IMR-90 (cell line): ENCODE measurements at regions not wholly inside any gene's neighbourhood (a gene's known extent, or its start where the extent isn't known, plus 50 kb on each side); places are given as distances from the start of the nearest gene placed in this dataset.
A peak's percentile ranks its signal among the peaks of the same experiment; 100 is the strongest.

Experiments
- ATAC-seq: fragments of 200-7000 bp; cut with Tn5 transposase; 2 replicates; pipeline ENCODE4 v1.9.1; 2020; ENCODE audit warnings: low read depth, mild to moderate bottlenecking, moderate library complexity
- BruUV-seq: library from RNA; stranded (reverse); fragments of 400-500 nt; replicated peaks from 2 replicates; lab custom pipeline; 2021; lab: Mats Ljungman, UMichigan
- CTCF ChIA-PET: fragments of 300-600 bp; formaldehyde crosslinking; extraction: SDS; loops from one replicate; lab custom pipeline; 2021; ENCODE audit warnings: antibody characterized with exemption; lab: Yijun Ruan, JAX
- POLR2A ChIA-PET: fragments of 300-600 bp; sonication (Branson Sonifier 250); formaldehyde crosslinking; loops from one replicate; lab custom pipeline; 2022; ENCODE audit warnings: antibody characterized with exemption; ENCODE audit not compliant: unreplicated experiment; lab: Charles Lee
- DNase-seq: peaks from one replicate; pipeline ENCODE4 v3.0.0; 2013
- H2AFZ ChIP-seq: replicated peaks from 2 replicates; pipeline ENCODE3; 2013; ENCODE audit warnings: low read length, mild to moderate bottlenecking; ENCODE audit not compliant: poor library complexity
- H2AK5ac ChIP-seq: 2 replicates; pipeline ENCODE4 v1.6.1; 2013; ENCODE audit warnings: low read depth, low read length, inconsistent platforms
- H2AK9ac ChIP-seq: replicated peaks from 2 replicates; pipeline ENCODE3; 2013; ENCODE audit warnings: mild to moderate bottlenecking, low read depth, low read length, moderate library complexity; ENCODE audit not compliant: poor library complexity
- H2BK120ac ChIP-seq: 2 replicates; pipeline ENCODE4 v1.6.1; 2013; ENCODE audit warnings: low read depth, low read length, inconsistent platforms
- H2BK15ac ChIP-seq: 3 replicates; pipeline ENCODE4 v1.6.1; 2013; ENCODE audit warnings: low read depth, low read length, inconsistent platforms
- H2BK20ac ChIP-seq: 2 replicates; pipeline ENCODE4 v1.6.1; 2013; ENCODE audit warnings: low read depth, mild to moderate bottlenecking, inconsistent platforms, low read length, moderate library complexity
- H2BK5ac ChIP-seq: 2 replicates; pipeline ENCODE4 v1.6.1; 2013; ENCODE audit warnings: mild to moderate bottlenecking, low read depth, low read length, inconsistent platforms; ENCODE audit not compliant: poor library complexity, severe bottlenecking
- H3K14ac ChIP-seq: replicated peaks from 2 replicates; pipeline ENCODE4 v1.6.1; 2013; ENCODE audit warnings: low read depth, low read length, inconsistent platforms
- H3K18ac ChIP-seq: 2 replicates; pipeline ENCODE4 v1.6.1; 2013; ENCODE audit warnings: low read depth, low read length, control low read depth
- H3K23ac ChIP-seq: 2 replicates; pipeline ENCODE4 v1.6.1; 2013; ENCODE audit warnings: low read depth, low read length, inconsistent platforms
- H3K27ac ChIP-seq: 2 replicates; pipeline ENCODE4 v1.5.1; 2013; ENCODE audit warnings: mild to moderate bottlenecking, control low read depth, low read length; ENCODE audit not compliant: insufficient read depth
- H3K27me3 ChIP-seq: 2 replicates; pipeline ENCODE4 v1.6.1; 2013; ENCODE audit warnings: low read length; ENCODE audit not compliant: control insufficient read depth, insufficient read depth
- H3K36me3 ChIP-seq: 2 replicates; pipeline ENCODE4 v1.6.1; 2013; ENCODE audit warnings: low read length, mixed read lengths; ENCODE audit not compliant: control insufficient read depth, insufficient read depth
- H3K4ac ChIP-seq: 2 replicates; pipeline ENCODE4 v1.6.1; 2013; ENCODE audit warnings: low read depth, low read length, inconsistent platforms
- H3K4me1 ChIP-seq: 2 replicates; pipeline ENCODE4 v1.6.1; 2013; ENCODE audit warnings: low read length, mixed read lengths; ENCODE audit not compliant: control insufficient read depth, insufficient read depth
- H3K4me2 ChIP-seq: 2 replicates; pipeline ENCODE4 v1.6.1; 2013; ENCODE audit warnings: low read depth, mild to moderate bottlenecking, control low read depth, low read length, moderate library complexity
- H3K4me3 ChIP-seq: 2 replicates; pipeline ENCODE4 v1.5.1; 2013; ENCODE audit warnings: low read depth, mild to moderate bottlenecking, control low read depth, low read length, moderate library complexity; ENCODE audit not compliant: insufficient read depth
- H3K56ac ChIP-seq: 2 replicates; pipeline ENCODE4 v1.6.1; 2013; ENCODE audit warnings: low read length, inconsistent platforms; ENCODE audit not compliant: insufficient read depth; ENCODE audit errors: extremely low read depth
- H3K79me1 ChIP-seq, 2 experiments: 2 replicates each; pipeline ENCODE4 v1.6.1; 2013; ENCODE audit warnings: low read length in 2 of 2, inconsistent platforms in 1 of 2, low read depth in 1 of 2
- H3K9ac ChIP-seq: 2 replicates; pipeline ENCODE4 v1.6.1; 2013; ENCODE audit warnings: low read depth, low read length, control low read depth
- H3K9me1 ChIP-seq: 2 replicates; pipeline ENCODE4 v1.6.1; 2013; ENCODE audit warnings: low read length, inconsistent platforms; ENCODE audit not compliant: insufficient read depth
- H3K9me3 ChIP-seq: 2 replicates; pipeline ENCODE4 v1.6.1; 2013; ENCODE audit warnings: low read length; ENCODE audit not compliant: control insufficient read depth, insufficient read depth
- H4K20me1 ChIP-seq: 2 replicates; pipeline ENCODE4 v1.6.1; 2013; ENCODE audit warnings: low read length, inconsistent platforms; ENCODE audit not compliant: insufficient read depth
- H4K5ac ChIP-seq: 2 replicates; pipeline ENCODE4 v1.6.1; 2013; ENCODE audit warnings: mild to moderate bottlenecking, low read depth, low read length, control low read depth
- H4K8ac ChIP-seq, 2 experiments: 2 replicates each; pipeline ENCODE4 v1.6.1; 2013; ENCODE audit warnings: low read depth in 2 of 2, low read length in 2 of 2, control low read depth in 1 of 2, inconsistent platforms in 1 of 2
- H4K91ac ChIP-seq: 2 replicates; pipeline ENCODE4 v1.6.1; 2013; ENCODE audit warnings: low read depth, low read length, inconsistent platforms; ENCODE audit not compliant: insufficient read depth
- CEBPB ChIP-seq: IDR thresholded peaks from 2 replicates; pipeline ENCODE4 v1.6.1; 2012; ENCODE audit warnings: low read depth, low read length, improper control_type of control experiment
- FOS ChIP-seq: fragments of 150-350 bp; IDR thresholded peaks from 2 replicates; pipeline ENCODE4 v1.6.1; 2016; ENCODE audit warnings: low read depth, low read length
- MAZ ChIP-seq: IDR thresholded peaks from 2 replicates; pipeline ENCODE4 v1.6.1; 2012; ENCODE audit warnings: low read depth, mild to moderate bottlenecking, low read length, improper control_type of control experiment, moderate library complexity, borderline replicate concordance
- MXI1 ChIP-seq: IDR thresholded peaks from 2 replicates; pipeline ENCODE4 v1.6.1; 2012; ENCODE audit warnings: low read depth, mild to moderate bottlenecking, low read length, moderate library complexity, borderline replicate concordance
- NFE2L2 ChIP-seq: fragments of 150-350 bp; IDR thresholded peaks from 2 replicates; pipeline ENCODE4 v1.6.1; 2016; ENCODE audit warnings: low read depth, mild to moderate bottlenecking, low read length
- RFX5 ChIP-seq: IDR thresholded peaks from 2 replicates; pipeline ENCODE4 v1.8.0; 2012; ENCODE audit warnings: low read depth, mild to moderate bottlenecking, low read length, moderate library complexity
- WGBS, 2 experiments: methylation state at CpG; one replicate each; pipeline versions ENCODE4 v1.1.5 to v1.1.7; 2013; ENCODE audit warnings: missing lambda C conversion rate in 2 of 2; ENCODE audit not compliant: insufficient read length in 1 of 2; ENCODE audit errors: extremely low coverage in 2 of 2; 5-methylcytosine and 5-hydroxymethylcytosine counted together
- dilution Hi-C: fragments of 300-500 bp; cut with HindIII; formaldehyde crosslinking; loops from one replicate; pipeline ENCODE4 v1.14.3; 2018; ENCODE audit warnings: low sequenced_read_pairs; ENCODE audit not compliant: unreplicated experiment
- in situ Hi-C: fragments of 300-500 bp; cut with MboI; formaldehyde crosslinking; loops from 3 replicates; pipeline ENCODE4 v1.14.3; 2019; ENCODE audit warnings: low sequenced_read_pairs, inconsistent platforms, mixed read lengths
- intact Hi-C: fragments of 100-400 bp; cut with micrococcal nuclease; formaldehyde crosslinking; loops from 2 replicates; pipeline ENCODE4 v1.10.0; 2022
- TF ChIP-seq, protein P1 (sequence below): fragments of 150-350 bp; IDR thresholded peaks from 2 replicates; pipeline ENCODE4 v1.6.1; 2016; ENCODE audit warnings: low read depth, mild to moderate bottlenecking, low read length, moderate library complexity, borderline replicate concordance

- H2BK15ac ChIP-seq = peak overlapping the region; percentile 94
- peak overlapping the region; percentile 89 for H2BK5ac ChIP-seq
- intact Hi-C loops (no loop called here), in situ Hi-C loops (no loop called here), dilution Hi-C loops (no loop called here)
- TF ChIP-seq, protein P1, sequence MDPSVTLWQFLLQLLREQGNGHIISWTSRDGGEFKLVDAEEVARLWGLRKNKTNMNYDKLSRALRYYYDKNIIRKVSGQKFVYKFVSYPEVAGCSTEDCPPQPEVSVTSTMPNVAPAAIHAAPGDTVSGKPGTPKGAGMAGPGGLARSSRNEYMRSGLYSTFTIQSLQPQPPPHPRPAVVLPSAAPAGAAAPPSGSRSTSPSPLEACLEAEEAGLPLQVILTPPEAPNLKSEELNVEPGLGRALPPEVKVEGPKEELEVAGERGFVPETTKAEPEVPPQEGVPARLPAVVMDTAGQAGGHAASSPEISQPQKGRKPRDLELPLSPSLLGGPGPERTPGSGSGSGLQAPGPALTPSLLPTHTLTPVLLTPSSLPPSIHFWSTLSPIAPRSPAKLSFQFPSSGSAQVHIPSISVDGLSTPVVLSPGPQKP = no peak
- TF ChIP-seq NFE2L2 (no peak), RFX5 (no peak), CEBPB (no peak), MAZ (no peak), MXI1 (no peak), FOS (no peak)
- peak overlapping the region; percentile 99 for H2BK20ac ChIP-seq
- peak overlapping the region; percentile 92 for H2AFZ ChIP-seq
- ATAC-seq = peak; percentile 22
- peak overlapping the region; percentile 97 for H3K14ac ChIP-seq
- no peaks in the 10 kb centered on the region for H3K27me3 ChIP-seq
- H4K5ac ChIP-seq = peak overlapping the region; percentile 70; the same call in 1 of the 2 replicates
- H3K4me1 ChIP-seq = peaks cover 21% of the 10 kb centered on the region
- H3K56ac ChIP-seq = peak overlapping the region; percentile 48
- H3K9ac ChIP-seq = peak overlapping the region; percentile 42; the same call in 1 of the 2 replicates
- ChIA-PET CTCF (interaction anchor here (0.6 kb wide), 1 partner anchor 220 kb away, joined by 3 read pairs; no protein-coding TSS in a partner anchor), POLR2A (no interaction called here)
- peak overlapping the region; percentile 48 for H3K18ac ChIP-seq
- peaks cover 14% of the 10 kb centered on the region for H3K9me1 ChIP-seq
- peak overlapping the region; percentile 98 for H2AK9ac ChIP-seq
- H2BK120ac ChIP-seq = peak overlapping the region; percentile 99
- peak overlapping the region; percentile 96 for H2AK5ac ChIP-seq
- BruUV-seq = no TSS peak
- no peaks in the 10 kb centered on the region for H3K36me3 ChIP-seq
- H3K4me2 ChIP-seq = peak overlapping the region; percentile 44
- H3K79me1 ChIP-seq = no peaks in the 10 kb centered on the region
- WGBS, 2 experiments = 20% methylated on average over 1 of the region's 7 CpGs; no CpG with 5 or more reads in 1 of the 2 experiments
- DNase-seq = no peak
- peak overlapping the region; percentile 84 to 99 for H4K8ac ChIP-seq
- H3K4me3 ChIP-seq = no peak overlapping the region
- peak overlapping the region; percentile 96 for H4K91ac ChIP-seq
- H3K23ac ChIP-seq = peak overlapping the region; percentile 76
- H3K9me3 ChIP-seq = no peaks in the 10 kb centered on the region
- peak overlapping the region; percentile 93 for H3K4ac ChIP-seq
- H4K20me1 ChIP-seq = no peaks in the 10 kb centered on the region
- H3K27ac ChIP-seq = peak overlapping the region; percentile 69
These were observed 94.4 kb upstream of the RBBP8 start for GRCh38 chr18:22838639-22839277.
